GM19397 (cell line): ENCODE measurements at regions not wholly inside any gene's neighbourhood (a gene's known extent, or its start where the extent isn't known, plus 50 kb on each side); places are given as distances from the start of the nearest gene placed in this dataset.
"Not testable (repeated sequence)": the region's sequence is repeated elsewhere in the genome, so short reads cannot be mapped to it uniquely, and the experiment has no call there.

ENCODE experiments used
- ATAC-seq: cut with Tn5 transposase; IDR thresholded peaks from one replicate; pipeline ENCODE4 v1.9.1; 2021; ENCODE audit warnings: mild to moderate bottlenecking, moderate library complexity; ENCODE audit not compliant: unreplicated experiment

DNA sequence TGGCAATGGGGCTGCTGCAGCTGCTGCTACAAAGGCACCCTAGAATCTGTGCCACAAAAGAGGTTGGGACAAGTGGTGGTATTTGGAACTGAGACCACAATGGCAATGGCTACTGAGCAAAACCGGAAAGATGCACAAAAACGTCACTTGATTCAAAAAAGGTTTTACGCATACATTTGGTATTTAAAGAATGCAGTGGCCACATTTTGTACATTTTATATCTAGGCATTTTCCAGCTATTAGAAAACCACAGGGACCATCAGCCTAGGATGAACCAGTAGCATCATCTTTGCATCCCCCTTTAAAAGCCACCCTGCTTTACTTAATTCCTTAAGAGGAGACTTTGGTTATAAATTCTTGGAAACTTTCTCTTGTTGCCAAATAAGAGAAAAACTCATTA, 104.8 kb upstream of the CXCL13 start:
- no peak for ATAC-seq

DNA sequence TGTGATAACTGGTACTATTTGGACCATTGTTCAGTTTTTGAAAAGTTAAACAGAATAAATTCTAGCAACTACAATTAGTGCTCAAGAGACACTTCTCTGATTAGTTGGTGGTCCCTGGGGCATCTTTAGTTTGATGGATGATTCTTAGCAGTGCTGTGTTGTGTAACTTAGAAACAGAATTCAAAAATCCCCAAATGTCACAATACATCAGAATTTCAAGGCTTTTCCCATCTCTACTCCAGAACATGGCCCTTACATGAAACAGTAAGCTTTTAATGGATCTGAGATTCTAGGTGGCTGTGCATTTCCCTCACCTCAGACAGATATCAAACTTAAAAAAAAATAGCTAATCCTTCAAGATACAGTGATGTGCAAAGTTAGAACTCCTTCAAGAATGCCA, 104.4 kb upstream of the CXCL13 start:
- no peak for ATAC-seq

DNA sequence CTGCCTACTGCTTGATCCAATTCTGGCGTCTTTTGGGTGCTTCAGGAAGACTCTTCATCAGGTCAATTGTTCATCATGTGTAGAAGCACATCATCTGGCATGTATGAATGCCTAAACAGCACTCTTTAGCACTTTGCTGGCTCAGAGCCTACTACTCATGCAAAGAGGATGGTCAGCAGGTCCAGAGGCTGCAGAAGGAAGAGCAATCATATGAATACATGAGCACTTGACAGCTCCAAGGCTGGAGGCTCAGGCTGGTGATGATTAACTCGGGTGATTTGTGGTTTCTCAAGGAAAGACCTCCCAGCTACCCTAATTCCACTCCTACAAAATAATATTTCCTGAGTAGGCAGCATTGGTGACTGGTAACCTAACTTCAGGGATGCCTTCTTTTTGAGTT, 103.8 kb upstream of the CXCL13 start:
- no peak for ATAC-seq

GRCh38 chr4:77504407-77504806, 101.2 kb upstream of the CXCL13 start:
- ATAC-seq = no peak

DNA sequence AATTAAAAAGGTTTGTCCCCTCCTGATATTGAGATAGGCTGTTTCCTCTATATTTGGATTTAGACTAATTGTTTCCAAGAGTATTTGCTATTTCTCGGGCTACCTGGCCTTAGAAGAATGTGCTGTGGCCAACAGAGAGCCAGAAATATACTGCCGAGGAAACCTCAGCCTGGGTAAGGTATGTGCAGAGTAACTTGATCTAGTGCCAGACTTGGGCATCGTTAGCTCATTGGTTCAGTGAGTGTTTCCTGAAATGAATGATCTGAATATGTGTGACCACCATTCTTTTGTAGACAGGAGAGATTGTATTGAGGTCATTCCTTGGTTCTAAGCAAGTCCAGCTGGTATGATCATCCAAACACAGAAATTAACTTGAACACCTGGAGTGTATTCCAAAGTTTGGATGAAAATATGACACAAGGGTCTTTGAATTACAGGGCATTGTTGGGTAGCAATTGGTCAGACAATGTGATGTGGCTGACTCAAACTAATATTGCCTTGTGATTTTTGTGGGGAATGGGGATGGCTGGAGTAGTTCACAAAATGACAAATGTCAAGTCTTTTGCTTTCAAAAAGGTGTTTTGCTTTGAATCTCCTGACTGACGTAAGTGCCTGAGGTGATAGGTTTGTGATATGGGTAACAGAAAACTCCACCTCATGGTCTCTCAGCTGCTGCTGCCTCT, 100.2 kb upstream of the CXCL13 start:
- no peak for ATAC-seq

- ATAC-seq = no peak
These were observed 99.7 kb upstream of the CXCL13 start for GRCh38 chr4:77505958-77506319.

GRCh38 chr4:77510367-77510766, 95.3 kb upstream of the CXCL13 start:
- no peak for ATAC-seq

GRCh38 chr4:77525538-77525937, 80.1 kb upstream of the CXCL13 start:
- ATAC-seq = no peak

DNA sequence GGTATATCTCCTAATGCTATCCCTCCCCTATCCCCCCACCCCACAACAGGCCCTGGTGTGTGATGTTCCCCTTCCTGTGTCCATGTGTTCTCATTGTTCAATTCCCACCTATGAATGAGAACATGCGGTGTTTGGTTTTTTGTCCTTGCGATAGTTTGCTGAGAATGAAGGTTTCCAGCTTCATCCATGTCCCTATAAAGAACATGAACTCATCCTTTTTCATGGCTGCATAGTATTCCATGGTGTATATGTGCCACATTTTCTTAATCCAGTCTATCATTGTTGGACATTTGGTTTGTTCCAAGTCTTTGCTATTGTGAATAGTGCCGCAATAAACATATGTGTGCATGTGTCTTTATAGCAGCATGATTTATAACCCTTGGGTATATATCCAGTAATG, 77.7 kb upstream of the CXCL13 start:
- ATAC-seq = not testable (repeated sequence)

DNA sequence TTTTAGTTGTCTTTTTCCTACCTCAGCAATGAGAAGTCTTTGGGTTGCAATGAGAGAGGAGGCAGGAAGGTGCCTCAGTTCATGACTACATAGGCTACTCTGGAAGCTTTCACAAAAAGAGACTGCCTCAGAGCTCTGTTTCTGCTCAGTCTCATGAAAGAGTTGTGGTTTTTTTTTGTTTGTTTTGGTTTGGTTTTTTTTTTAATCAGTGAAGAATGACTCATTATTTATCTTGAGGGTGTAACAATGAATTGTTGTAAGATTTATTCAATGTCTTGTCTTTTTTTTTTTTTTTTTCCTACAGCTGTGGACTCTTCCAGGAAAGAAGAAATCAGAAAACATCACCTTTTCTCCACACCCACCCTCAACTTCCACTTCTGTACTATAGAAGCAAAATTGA, 67.5 kb upstream of the CXCL13 start:
- ATAC-seq = no peak

DNA sequence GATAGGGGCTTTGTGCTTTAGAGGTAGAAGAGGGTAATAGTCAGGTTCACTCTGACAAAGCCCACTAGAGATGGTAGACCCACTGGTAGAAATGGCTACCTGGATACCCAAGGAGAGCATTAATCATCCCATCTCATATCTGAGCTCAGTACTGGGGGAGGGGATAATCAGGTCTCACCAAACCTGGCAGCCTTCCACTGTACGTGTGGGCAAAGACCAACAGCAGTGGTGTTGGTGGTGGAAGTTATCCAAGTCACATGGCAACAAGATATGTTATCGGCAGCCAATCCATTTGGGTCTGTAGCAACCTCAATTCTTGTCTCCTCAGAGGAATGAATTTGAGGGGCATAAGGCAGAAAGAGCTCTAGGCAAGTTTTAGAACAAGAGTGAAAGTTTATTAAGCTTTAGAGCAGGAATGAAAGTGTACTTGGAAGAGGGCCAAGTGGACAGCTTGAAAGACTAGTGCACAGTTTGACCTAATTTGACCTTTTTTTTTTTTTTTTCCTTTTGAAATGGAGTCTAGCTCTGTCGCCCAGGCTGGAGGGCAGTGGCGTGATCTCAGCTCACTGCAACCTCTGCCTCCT, 67.0 kb upstream of the CXCL13 start:
- no peak for ATAC-seq
